HEK293T (cell line): ENCODE measurements at regions not wholly inside any gene's neighbourhood (a gene's known extent, or its start where the extent isn't known, plus 50 kb on each side); places are given as distances from the start of the nearest gene placed in this dataset.

Experiments used
- ARNT ChIP-seq: fragments of 450-650 bp; IDR thresholded peaks from 2 replicates; pipeline ENCODE4 v1.6.1; 2017; ENCODE audit warnings: mild to moderate bottlenecking
- BHLHE40 ChIP-seq: fragments of 450-650 bp; IDR thresholded peaks from 2 replicates; pipeline ENCODE4 v1.6.1; 2016; ENCODE audit warnings: mild to moderate bottlenecking, moderate library complexity, borderline replicate concordance
- CTBP1 ChIP-seq: fragments of 450-650 bp; IDR thresholded peaks from 2 replicates; pipeline ENCODE4 v1.6.1; 2016; ENCODE audit warnings: borderline replicate concordance
- ELF4 ChIP-seq: fragments of 450-650 bp; IDR thresholded peaks from 2 replicates; pipeline ENCODE4 v1.6.1; 2017; ENCODE audit warnings: antibody characterized with exemption
- FOXA1 ChIP-seq: fragments of 450-650 bp; IDR thresholded peaks from 2 replicates; pipeline ENCODE4 v1.6.1; 2016; ENCODE audit warnings: mild to moderate bottlenecking
- FOXK2 ChIP-seq: fragments of 450-650 bp; IDR thresholded peaks from 2 replicates; pipeline ENCODE4 v1.6.1; 2016; ENCODE audit warnings: mild to moderate bottlenecking
- FOXM1 ChIP-seq: fragments of 450-650 bp; IDR thresholded peaks from 2 replicates; pipeline ENCODE4 v1.6.1; 2017; ENCODE audit warnings: mild to moderate bottlenecking, borderline replicate concordance
- HDGF ChIP-seq: fragments of 450-650 bp; IDR thresholded peaks from 2 replicates; pipeline ENCODE4 v1.6.1; 2017; ENCODE audit warnings: antibody characterized with exemption, borderline replicate concordance
- L3MBTL2 ChIP-seq: fragments of 450-650 bp; conservative IDR thresholded peaks from 2 replicates; pipeline ENCODE4 v1.6.1; 2016; ENCODE audit warnings: mild to moderate bottlenecking
- LEF1 ChIP-seq: fragments of 450-650 bp; IDR thresholded peaks from 2 replicates; pipeline ENCODE4 v1.6.1; 2017; ENCODE audit warnings: mild to moderate bottlenecking, borderline replicate concordance
- PKNOX1 ChIP-seq: fragments of 450-650 bp; IDR thresholded peaks from 2 replicates; pipeline ENCODE4 v1.6.1; 2016
- SP1 ChIP-seq: fragments of 450-650 bp; IDR thresholded peaks from 2 replicates; pipeline ENCODE4 v1.6.1; 2017
- SUZ12 ChIP-seq: fragments of 450-650 bp; IDR thresholded peaks from 2 replicates; pipeline ENCODE4 v1.6.1; 2016; ENCODE audit warnings: mild to moderate bottlenecking
- TARDBP ChIP-seq: fragments of 450-650 bp; IDR thresholded peaks from 2 replicates; pipeline ENCODE4 v1.6.1; 2016

DNA sequence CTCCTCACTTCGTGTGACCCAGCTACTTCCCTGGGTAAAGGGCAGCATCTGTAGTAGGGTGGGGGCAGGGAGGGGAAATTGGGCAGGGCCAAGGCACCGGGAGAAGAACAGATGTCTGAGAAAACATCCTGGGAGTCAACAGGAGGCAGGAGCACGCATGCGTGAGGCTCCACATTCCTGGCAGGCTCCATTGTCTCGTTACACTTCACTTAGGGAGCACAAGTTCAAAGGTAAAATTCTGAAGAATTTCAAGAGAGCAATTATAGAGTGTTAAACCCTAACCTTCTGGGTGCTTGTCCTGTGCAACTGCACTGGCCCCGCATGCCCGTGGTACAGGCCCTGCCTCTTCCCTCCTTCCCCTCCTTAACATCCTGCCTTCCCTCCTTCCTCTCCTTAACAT, 79.6 kb upstream of the POMP start:
- TF ChIP-seq HDGF (no peak), SUZ12 (no peak), BHLHE40 (no peak), FOXA1 (no peak), SP1 (no peak), FOXM1 (no peak), FOXK2 (no peak), ELF4 (no peak), PKNOX1 (no peak), LEF1 (no peak), L3MBTL2 (no peak), ARNT (no peak), TARDBP (no peak), CTBP1 (no peak)
